ENCODE measurements at regions not wholly inside any gene's neighbourhood (a gene's known extent, or its start where the extent isn't known, plus 50 kb on each side); places are given as distances from the start of the nearest gene placed in this dataset.

- no peaks in the 10 kb centered on the region for H3K4me1 Mint-ChIP-seq
- Histone ChIP-seq H3K27me3 (replicated peaks in 1 of 4; ENCODE audit: control extremely low read depth in 1 of 4, control insufficient read depth in 3 of 4, insufficient read depth in 4 of 4, low read length in 3 of 4) (no peaks in the 10 kb centered on the region), H4K20me1 (ENCODE audit: control insufficient read depth, insufficient read depth, low read length, poor library complexity, severe bottlenecking) (no peaks in the 10 kb centered on the region), H3K4me1 (ENCODE audit: control insufficient read depth in 2 of 2, insufficient read depth in 2 of 2, low read length in 2 of 2) (no peaks in the 10 kb centered on the region), H3K9ac (ENCODE audit: low read length) (no peak overlapping the region), H2AFZ (ENCODE audit: insufficient read depth, low read depth, low read length, poor library complexity, severe bottlenecking) (no peak overlapping the region), H3K9me3 (ENCODE audit: control extremely low read depth in 1 of 3, control insufficient read depth in 2 of 3, insufficient read depth in 1 of 3, low read length in 2 of 3) (no peaks in the 10 kb centered on the region), H3K36me3 (replicated peaks in 1 of 2; ENCODE audit: control extremely low read depth in 1 of 2, control insufficient read depth in 1 of 2, extremely low read depth in 1 of 2, insufficient read depth in 2 of 2, low read length in 1 of 2) (no peaks in the 10 kb centered on the region), H3K4me2 (replicated peaks; ENCODE audit: low read depth, low read length, poor library complexity, severe bottlenecking) (no peak overlapping the region), H3K4me3 (ENCODE audit: control extremely low read depth in 1 of 5, extremely low read depth in 1 of 5, insufficient read depth in 1 of 5, low read depth in 2 of 5, low read length in 4 of 5) (no peak overlapping the region), H3K27ac (ENCODE audit: low read length in 2 of 2) (no peak overlapping the region), H3K79me2 (ENCODE audit: control insufficient read depth, insufficient read depth, low read length) (no peaks in the 10 kb centered on the region)
- 89% methylated on average over 5 of the region's 6 CpGs for WGBS (ENCODE audit: insufficient coverage)
- peaks cover 7% of the 10 kb centered on the region for H3K27me3 Mint-ChIP-seq
- intact Hi-C loops (cut with micrococcal nuclease) = no loop called here
- ATAC-seq (ENCODE audit: low read depth) = no peak
- H3K27ac Mint-ChIP-seq = no peak overlapping the region
- no peaks in the 10 kb centered on the region for H3K9me3 Mint-ChIP-seq (ENCODE audit: insufficient read depth)
- POLR2A ChIA-PET = no interaction called here
- CTCF ChIA-PET = no interaction called here
- TF ChIP-seq EZH2 (IDR thresholded peaks at IDR 0.05; ENCODE audit: borderline replicate concordance, insufficient read depth, low read depth, low read length, poor library complexity, severe bottlenecking) (no peak), CTCF (IDR thresholded peaks at IDR 0.05) (no peak)
- no peak for DNase-seq
- no peak overlapping the region for H3K4me3 Mint-ChIP-seq
These were observed 119.6 kb upstream of the ATP10A start for GRCh38 chr15:25982736-25983135.

GRCh38 chr15:25981114-25981513 is 118.0 kb upstream of the ATP10A start:
- Mint-ChIP-seq H3K9me3 (ENCODE audit: insufficient read depth) (no peaks in the 10 kb centered on the region), H3K27me3 (peaks cover 7% of the 10 kb centered on the region), H3K27ac (no peak overlapping the region), H3K4me3 (no peak overlapping the region), H3K4me1 (no peaks in the 10 kb centered on the region)
- Histone ChIP-seq H2AFZ (ENCODE audit: insufficient read depth, low read depth, low read length, poor library complexity, severe bottlenecking) (no peak overlapping the region), H3K79me2 (ENCODE audit: control insufficient read depth, insufficient read depth, low read length) (no peaks in the 10 kb centered on the region), H4K20me1 (ENCODE audit: control insufficient read depth, insufficient read depth, low read length, poor library complexity, severe bottlenecking) (no peaks in the 10 kb centered on the region), H3K4me2 (replicated peaks; ENCODE audit: low read depth, low read length, poor library complexity, severe bottlenecking) (no peak overlapping the region), H3K4me3 (ENCODE audit: control extremely low read depth in 1 of 5, extremely low read depth in 1 of 5, insufficient read depth in 1 of 5, low read depth in 2 of 5, low read length in 4 of 5) (no peak overlapping the region), H3K9ac (ENCODE audit: low read length) (no peak overlapping the region), H3K27me3 (replicated peaks in 1 of 4; ENCODE audit: control extremely low read depth in 1 of 4, control insufficient read depth in 3 of 4, insufficient read depth in 4 of 4, low read length in 3 of 4) (no peaks in the 10 kb centered on the region), H3K27ac (ENCODE audit: low read length in 2 of 2) (no peak overlapping the region), H3K36me3 (replicated peaks in 1 of 2; ENCODE audit: control extremely low read depth in 1 of 2, control insufficient read depth in 1 of 2, extremely low read depth in 1 of 2, insufficient read depth in 2 of 2, low read length in 1 of 2) (no peaks in the 10 kb centered on the region), H3K9me3 (ENCODE audit: control extremely low read depth in 1 of 3, control insufficient read depth in 2 of 3, insufficient read depth in 1 of 3, low read length in 2 of 3) (no peaks in the 10 kb centered on the region), H3K4me1 (ENCODE audit: control insufficient read depth in 2 of 2, insufficient read depth in 2 of 2, low read length in 2 of 2) (no peaks in the 10 kb centered on the region)
- ATAC-seq (ENCODE audit: low read depth) = no peak
- ChIA-PET POLR2A (no interaction called here), CTCF (no interaction called here)
- DNase-seq = no peak
- no CpG with 5 or more reads among the region's 3 CpGs for WGBS (ENCODE audit: insufficient coverage)
- TF ChIP-seq CTCF (IDR thresholded peaks at IDR 0.05) (no peak), EZH2 (IDR thresholded peaks at IDR 0.05; ENCODE audit: borderline replicate concordance, insufficient read depth, low read depth, low read length, poor library complexity, severe bottlenecking) (no peak)
- intact Hi-C loops (cut with micrococcal nuclease) = no loop called here
